MCF 10A (cell line): ENCODE measurements at regions not wholly inside any gene's neighbourhood (a gene's known extent, or its start where the extent isn't known, plus 50 kb on each side); places are given as distances from the start of the nearest gene placed in this dataset.

Experiments
- BruUV-seq: library from RNA; stranded (reverse); fragments of 400-500 nt; replicated peaks from 2 replicates; lab custom pipeline; 2021; lab: Mats Ljungman, UMichigan
- CTCF ChIA-PET: fragments of 300-600 bp; sonication (Branson Sonifier 250); formaldehyde crosslinking; extraction: SDS; loops from one replicate; lab custom pipeline; 2021; ENCODE audit warnings: antibody characterized with exemption, inconsistent platforms; lab: Yijun Ruan, JAX
- POLR2A ChIA-PET: fragments of 300-600, 350-650 bp; sonication (Branson Sonifier 250); formaldehyde crosslinking; extraction: SDS; loops from one replicate; lab custom pipeline; 2020; ENCODE audit warnings: antibody characterized with exemption, inconsistent platforms; lab: Yijun Ruan, JAX
- DNase-seq: peaks from one replicate; pipeline ENCODE4 v3.0.0-alpha.2; 2018; ENCODE audit not compliant: unreplicated experiment
- H3K27ac Mint-ChIP-seq: one replicate; pipeline ENCODE4 v1.8.0; 2022; ENCODE audit warnings: mild to moderate bottlenecking, low read depth, mixed read lengths; ENCODE audit not compliant: unreplicated experiment
- H3K27me3 Mint-ChIP-seq: one replicate; pipeline ENCODE4 v1.8.0; 2022; ENCODE audit warnings: mixed read lengths; ENCODE audit not compliant: insufficient read depth, unreplicated experiment
- H3K36me3 Mint-ChIP-seq: one replicate; pipeline ENCODE4 v1.8.0; 2022; ENCODE audit warnings: mild to moderate bottlenecking, moderate library complexity, mixed read lengths; ENCODE audit not compliant: insufficient read depth, unreplicated experiment
- H3K4me1 Mint-ChIP-seq: one replicate; pipeline ENCODE4 v1.8.0; 2022; ENCODE audit warnings: mixed read lengths; ENCODE audit not compliant: insufficient read depth, unreplicated experiment
- H3K4me3 Mint-ChIP-seq: one replicate; pipeline ENCODE4 v1.8.0; 2022; ENCODE audit warnings: mild to moderate bottlenecking, moderate library complexity, mixed read lengths; ENCODE audit not compliant: unreplicated experiment
- H3K9me3 Mint-ChIP-seq: one replicate; pipeline ENCODE4 v1.8.0; 2022; ENCODE audit warnings: mixed read lengths; ENCODE audit not compliant: unreplicated experiment
- CTCF ChIP-seq: fragments of 200-600 bp; IDR thresholded peaks from one replicate; pipeline ENCODE4 v1.8.0; 2022; ENCODE audit warnings: antibody characterized with exemption, mild to moderate bottlenecking; ENCODE audit not compliant: unreplicated experiment
- intact Hi-C: fragments of 100-400 bp; cut with micrococcal nuclease; formaldehyde crosslinking; loops from 2 replicates; pipeline ENCODE4 v1.14.1; 2022

GRCh38 chr6:90715093-90715655, 128.3 kb upstream of the MAP3K7 start:
- Mint-ChIP-seq H3K27me3 (peaks cover 71% of the 10 kb centered on the region), H3K4me1 (no peaks in the 10 kb centered on the region)
- peak; percentile 3 for DNase-seq

GRCh38 chr6:90714319-90714718, 127.4 kb upstream of the MAP3K7 start:
- H3K4me1 Mint-ChIP-seq = no peaks in the 10 kb centered on the region
- ChIA-PET POLR2A (no interaction called here), CTCF (interaction anchor here (1.0 kb wide), 1 partner anchor 172 kb away, joined by 3 read pairs; no protein-coding TSS in a partner anchor)
- DNase-seq = no peak
- no TSS peak for BruUV-seq
- H3K36me3 Mint-ChIP-seq = no peaks in the 10 kb centered on the region
- H3K27ac Mint-ChIP-seq = no peak overlapping the region
- no peaks in the 10 kb centered on the region for H3K9me3 Mint-ChIP-seq
- no peak for TF ChIP-seq CTCF
- H3K27me3 Mint-ChIP-seq = peaks cover 72% of the 10 kb centered on the region
- H3K4me3 Mint-ChIP-seq = no peak overlapping the region
- intact Hi-C loops = no loop called here

More at GRCh38 chr6:90715093-90715655, 128.3 kb upstream of the MAP3K7 start:
- ChIA-PET CTCF (interaction anchor here (0.7 kb wide), 1 partner anchor 37 kb away, joined by 4 read pairs; no protein-coding TSS in a partner anchor), POLR2A (no interaction called here)
- Mint-ChIP-seq H3K9me3 (no peaks in the 10 kb centered on the region), H3K36me3 (no peaks in the 10 kb centered on the region), H3K27ac (no peak overlapping the region), H3K4me3 (no peak overlapping the region)
- no TSS peak for BruUV-seq
- intact Hi-C loops = no loop called here
- TF ChIP-seq CTCF = no peak

GRCh38 chr6:90712114-90712513, 125.2 kb upstream of the MAP3K7 start:
- intact Hi-C loops = no loop called here
- Mint-ChIP-seq H3K27me3 (peaks cover 79% of the 10 kb centered on the region), H3K27ac (no peak overlapping the region), H3K9me3 (no peaks in the 10 kb centered on the region), H3K4me3 (no peak overlapping the region), H3K4me1 (no peaks in the 10 kb centered on the region), H3K36me3 (no peaks in the 10 kb centered on the region)
- DNase-seq = no peak
- no peak for TF ChIP-seq CTCF
- ChIA-PET POLR2A (no interaction called here), CTCF (interaction anchor here (0.5 kb wide), 1 partner anchor 507 kb away, joined by 3 read pairs; no protein-coding TSS in a partner anchor)
- BruUV-seq = no TSS peak

- Mint-ChIP-seq H3K27ac (no peak overlapping the region), H3K4me1 (no peaks in the 10 kb centered on the region), H3K9me3 (no peaks in the 10 kb centered on the region), H3K27me3 (peaks cover 61% of the 10 kb centered on the region), H3K36me3 (no peaks in the 10 kb centered on the region), H3K4me3 (no peak overlapping the region)
- CTCF ChIA-PET = interaction anchor here (0.6 kb wide), 1 partner anchor 1344 kb away, joined by 4 read pairs; no protein-coding TSS in a partner anchor
- POLR2A ChIA-PET = no interaction called here
- intact Hi-C loops = no loop called here
- no peak for TF ChIP-seq CTCF
- BruUV-seq = no TSS peak
- no peak for DNase-seq
These were observed 122.6 kb upstream of the MAP3K7 start for GRCh38 chr6:90709431-90709996.
